Natural killer cell (primary cell): ENCODE measurements at regions not wholly inside any gene's neighbourhood (a gene's known extent, or its start where the extent isn't known, plus 50 kb on each side); places are given as distances from the start of the nearest gene placed in this dataset.

Source experiments
- ATAC-seq, 3 donors: fragments of 150-1000 bp in 2 of 3; fragments of 200-7000 bp in 1 of 3; cut with Tn5 transposase; 1 replicate in 1 of 3; 2 replicates in 2 of 3; pipeline ENCODE4 v1.10.0; 2021; ENCODE audit warnings: mild to moderate bottlenecking in 2 of 3, moderate library complexity in 2 of 3
- DNase-seq, 2 donors: peaks; one replicate each; pipeline versions ENCODE4 v3.0.0 to v3.0.0-alpha.2; 2013 to 2021; ENCODE audit warnings: mixed read lengths in 1 of 2
- H3K27ac ChIP-seq: one replicate; pipeline ENCODE4 v1.5.1; 2013; ENCODE audit warnings: mild to moderate bottlenecking, low read length
- H3K27me3 ChIP-seq: one replicate; pipeline ENCODE4 v1.6.1; 2013; ENCODE audit warnings: low read length; ENCODE audit not compliant: control insufficient read depth, insufficient read depth
- H3K36me3 ChIP-seq: one replicate; pipeline ENCODE4 v1.6.1; 2013; ENCODE audit warnings: low read length; ENCODE audit not compliant: control insufficient read depth, insufficient read depth
- H3K4me1 ChIP-seq: one replicate; pipeline ENCODE4 v1.6.1; 2013; ENCODE audit warnings: low read length; ENCODE audit not compliant: control insufficient read depth, insufficient read depth
- H3K4me3 ChIP-seq: one replicate; pipeline ENCODE4 v1.5.1; 2013; ENCODE audit warnings: low read length
- H3K9me3 ChIP-seq: one replicate; pipeline ENCODE4 v1.6.1; 2013; ENCODE audit warnings: low read length; ENCODE audit not compliant: control insufficient read depth, insufficient read depth
- H3K27ac Mint-ChIP-seq, 2 donors: one replicate each; pipeline ENCODE4 v1.8.0; 2022; ENCODE audit warnings: mild to moderate bottlenecking in 2 of 2, mixed read lengths in 2 of 2, moderate library complexity in 1 of 2
- H3K27me3 Mint-ChIP-seq, 2 donors: one replicate each; pipeline ENCODE4 v1.8.0; 2022; ENCODE audit warnings: low read depth in 2 of 2, mixed read lengths in 2 of 2
- H3K36me3 Mint-ChIP-seq: one replicate; pipeline ENCODE4 v1.8.0; 2022; ENCODE audit warnings: mixed read lengths
- H3K4me1 Mint-ChIP-seq, 2 donors: one replicate each; pipeline ENCODE4 v1.8.0; 2022; ENCODE audit warnings: mixed read lengths in 2 of 2
- H3K4me3 Mint-ChIP-seq: one replicate; pipeline ENCODE4 v1.8.0; 2022; ENCODE audit warnings: mild to moderate bottlenecking, moderate library complexity, mixed read lengths
- H3K9me3 Mint-ChIP-seq, 2 donors: one replicate each; pipeline ENCODE4 v1.8.0; 2022; ENCODE audit warnings: mixed read lengths in 2 of 2
- WGBS: methylation state at CpG from one replicate; pipeline ENCODE4 v1.1.7; 2013; ENCODE audit warnings: missing lambda C conversion rate; ENCODE audit not compliant: insufficient coverage; 5-methylcytosine and 5-hydroxymethylcytosine counted together
- intact Hi-C: fragments of 100-400 bp; cut with micrococcal nuclease; formaldehyde crosslinking; loops from one replicate; pipeline ENCODE4 v1.14.2; 2022
- TF ChIP-seq, protein P1 (sequence below): fragments of 200-600 bp; IDR thresholded peaks from one replicate; pipeline ENCODE4 v1.8.0; 2022; ENCODE audit warnings: antibody characterized with exemption

DNA sequence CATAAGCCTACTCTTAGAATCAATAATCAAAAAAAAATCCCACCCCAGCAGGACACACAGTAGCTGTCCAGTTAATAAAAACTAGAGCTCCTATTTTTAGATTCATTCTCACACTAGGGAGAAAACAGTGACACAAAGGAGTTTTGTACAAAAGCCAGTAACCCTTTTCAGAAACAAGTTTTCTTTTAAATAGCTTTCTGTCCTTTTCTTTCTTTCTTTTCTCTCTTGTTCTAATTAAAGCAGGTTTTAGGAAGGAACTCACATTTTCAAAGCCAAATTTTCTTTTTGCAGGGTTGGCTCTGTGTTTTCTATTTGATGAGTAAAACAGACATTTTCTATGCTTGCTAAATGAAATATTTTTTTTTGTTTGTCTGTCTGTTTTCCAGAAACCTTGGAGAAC is 1390.7 kb downstream of the FAM181B start:
- no peak overlapping the region for H3K4me3 Mint-ChIP-seq
- no peak for DNase-seq
- H3K4me1 ChIP-seq = no peaks in the 10 kb centered on the region
- no peaks in the 10 kb centered on the region for H3K9me3 ChIP-seq
- H3K27me3 ChIP-seq = no peaks in the 10 kb centered on the region
- H3K27me3 Mint-ChIP-seq = no peaks in the 10 kb centered on the region
- intact Hi-C loops = no loop called here
- no peaks in the 10 kb centered on the region for H3K4me1 Mint-ChIP-seq
- no peak for ATAC-seq
- no peaks in the 10 kb centered on the region for H3K36me3 ChIP-seq
- no peaks in the 10 kb centered on the region for H3K36me3 Mint-ChIP-seq
- TF ChIP-seq, protein P1, sequence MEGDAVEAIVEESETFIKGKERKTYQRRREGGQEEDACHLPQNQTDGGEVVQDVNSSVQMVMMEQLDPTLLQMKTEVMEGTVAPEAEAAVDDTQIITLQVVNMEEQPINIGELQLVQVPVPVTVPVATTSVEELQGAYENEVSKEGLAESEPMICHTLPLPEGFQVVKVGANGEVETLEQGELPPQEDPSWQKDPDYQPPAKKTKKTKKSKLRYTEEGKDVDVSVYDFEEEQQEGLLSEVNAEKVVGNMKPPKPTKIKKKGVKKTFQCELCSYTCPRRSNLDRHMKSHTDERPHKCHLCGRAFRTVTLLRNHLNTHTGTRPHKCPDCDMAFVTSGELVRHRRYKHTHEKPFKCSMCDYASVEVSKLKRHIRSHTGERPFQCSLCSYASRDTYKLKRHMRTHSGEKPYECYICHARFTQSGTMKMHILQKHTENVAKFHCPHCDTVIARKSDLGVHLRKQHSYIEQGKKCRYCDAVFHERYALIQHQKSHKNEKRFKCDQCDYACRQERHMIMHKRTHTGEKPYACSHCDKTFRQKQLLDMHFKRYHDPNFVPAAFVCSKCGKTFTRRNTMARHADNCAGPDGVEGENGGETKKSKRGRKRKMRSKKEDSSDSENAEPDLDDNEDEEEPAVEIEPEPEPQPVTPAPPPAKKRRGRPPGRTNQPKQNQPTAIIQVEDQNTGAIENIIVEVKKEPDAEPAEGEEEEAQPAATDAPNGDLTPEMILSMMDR = no peak
- peaks cover 9 to 13% of the 10 kb centered on the region in 2 donors for H3K9me3 Mint-ChIP-seq
- no peak overlapping the region for H3K4me3 ChIP-seq
- no peak overlapping the region for H3K27ac ChIP-seq
- no peak overlapping the region for H3K27ac Mint-ChIP-seq

DNA sequence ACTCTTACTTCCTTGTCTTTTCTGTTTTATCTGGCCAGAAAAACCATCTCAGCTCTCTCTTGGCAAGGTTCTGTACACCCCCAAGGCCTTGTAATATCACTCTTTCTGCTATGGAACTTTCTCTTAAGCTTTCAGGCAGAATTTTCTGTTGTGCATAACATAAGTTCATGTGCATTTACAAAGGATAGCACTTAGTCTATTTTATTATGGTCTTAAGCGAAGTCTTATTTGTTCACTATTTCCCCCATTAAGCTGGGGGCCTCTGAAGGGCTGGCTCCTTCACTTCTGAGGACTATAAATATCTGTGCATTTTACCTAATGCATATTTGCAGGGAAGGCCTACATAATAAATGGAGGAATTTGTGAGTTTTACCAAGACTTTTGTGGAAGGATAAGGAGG is 1393.4 kb downstream of the FAM181B start:
- H3K27me3 ChIP-seq = no peaks in the 10 kb centered on the region
- H3K27ac ChIP-seq = no peak overlapping the region
- peaks cover 15 to 21% of the 10 kb centered on the region in 2 donors for H3K9me3 Mint-ChIP-seq
- H3K27me3 Mint-ChIP-seq = no peaks in the 10 kb centered on the region
- H3K27ac Mint-ChIP-seq = no peak overlapping the region
- no peaks in the 10 kb centered on the region for H3K4me1 ChIP-seq
- intact Hi-C loops = no loop called here
- H3K9me3 ChIP-seq = no peaks in the 10 kb centered on the region
- no peaks in the 10 kb centered on the region for H3K36me3 Mint-ChIP-seq
- no peaks in the 10 kb centered on the region for H3K4me1 Mint-ChIP-seq
- ATAC-seq (no peak), DNase-seq (no peak)
- 100% methylated on average over 1 of the region's 1 CpG for WGBS
- TF ChIP-seq, protein P1 = no peak
- no peak overlapping the region for H3K4me3 Mint-ChIP-seq
- H3K4me3 ChIP-seq = no peak overlapping the region
- no peaks in the 10 kb centered on the region for H3K36me3 ChIP-seq

DNA sequence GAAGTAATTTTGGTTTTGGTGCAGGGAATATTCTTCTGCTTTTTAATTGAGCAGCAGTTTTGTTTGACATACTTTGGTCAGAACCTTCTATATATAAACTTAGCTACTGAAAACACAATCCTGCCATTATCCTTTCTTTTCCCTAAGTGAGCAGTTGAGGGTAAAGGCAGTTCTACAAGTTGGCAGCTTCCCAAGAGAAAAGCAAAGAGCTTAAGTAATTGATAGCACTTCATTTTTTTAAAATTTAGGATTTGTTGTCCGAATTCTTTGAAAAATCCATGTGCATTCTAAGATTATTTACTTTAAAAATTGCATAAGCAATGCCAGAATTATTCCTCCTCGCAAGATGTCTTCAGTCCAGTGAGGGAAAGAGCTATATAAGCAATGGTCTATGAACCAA is 1394.1 kb downstream of the FAM181B start:
- no peaks in the 10 kb centered on the region for H3K9me3 ChIP-seq
- DNase-seq (no peak), ATAC-seq (no peak)
- TF ChIP-seq, protein P1 = no peak
- Mint-ChIP-seq H3K4me3 (no peak overlapping the region), H3K36me3 (no peaks in the 10 kb centered on the region), H3K9me3 (peaks cover 15 to 24% of the 10 kb centered on the region in 2 donors), H3K27ac (no peak overlapping the region), H3K27me3 (no peaks in the 10 kb centered on the region), H3K4me1 (no peaks in the 10 kb centered on the region)
- WGBS = no CpG with 5 or more reads among the region's 2 CpGs
- H3K4me1 ChIP-seq = no peaks in the 10 kb centered on the region
- no peak overlapping the region for H3K27ac ChIP-seq
- H3K36me3 ChIP-seq = no peaks in the 10 kb centered on the region
- no peaks in the 10 kb centered on the region for H3K27me3 ChIP-seq
- no peak overlapping the region for H3K4me3 ChIP-seq
- intact Hi-C loops = no loop called here

DNA sequence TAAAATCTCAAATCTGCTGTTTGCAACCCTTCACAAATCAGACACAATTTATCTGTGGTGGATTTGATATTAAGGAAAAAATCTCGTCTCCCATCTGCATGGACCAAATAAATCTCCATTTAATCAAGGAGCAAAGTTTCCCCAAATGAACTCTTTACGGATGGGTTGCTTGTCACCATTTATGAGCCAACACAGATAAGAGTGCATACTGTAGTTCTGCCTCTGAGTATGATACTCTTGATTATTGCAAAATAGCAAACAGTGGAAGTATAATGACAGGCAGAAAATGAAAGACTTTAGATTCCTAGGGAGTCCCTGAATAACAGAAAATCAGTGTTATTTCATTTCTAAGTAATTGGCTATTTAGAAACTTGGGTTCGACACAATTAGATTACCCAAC is 1395.9 kb downstream of the FAM181B start:
- Histone ChIP-seq H3K36me3 (no peaks in the 10 kb centered on the region), H3K4me1 (no peaks in the 10 kb centered on the region), H3K27me3 (no peaks in the 10 kb centered on the region), H3K9me3 (peaks cover 4% of the 10 kb centered on the region), H3K27ac (no peak overlapping the region), H3K4me3 (no peak overlapping the region)
- H3K36me3 Mint-ChIP-seq = no peaks in the 10 kb centered on the region
- H3K4me3 Mint-ChIP-seq = no peak overlapping the region
- 59% methylated on average over 2 of the region's 3 CpGs for WGBS
- no peak for DNase-seq
- no peaks in the 10 kb centered on the region for H3K4me1 Mint-ChIP-seq
- no peaks in the 10 kb centered on the region for H3K27me3 Mint-ChIP-seq
- no peak for ATAC-seq
- no peak overlapping the region for H3K27ac Mint-ChIP-seq
- TF ChIP-seq, protein P1 = no peak
- H3K9me3 Mint-ChIP-seq = peaks cover 15 to 23% of the 10 kb centered on the region in 2 donors
- intact Hi-C loops = no loop called here
